ENCODE measurements at regions not wholly inside any gene's neighbourhood (a gene's known extent, or its start where the extent isn't known, plus 50 kb on each side); places are given as distances from the start of the nearest gene placed in this dataset.

GRCh38 chr12:13275241-13276085 lies 78.9 kb downstream of the EMP1 start:
- Histone ChIP-seq H3K4me3 (ENCODE audit: low read length in 2 of 2) (no peak overlapping the region), H3K9ac (ENCODE audit: low read length in 2 of 2) (no peak overlapping the region), H3K4me1 (ENCODE audit: control insufficient read depth, insufficient read depth, low read length) (peaks cover 4% of the 10 kb centered on the region), H3K9me3 (ENCODE audit: control insufficient read depth in 2 of 2, low read length in 2 of 2) (no peaks in the 10 kb centered on the region), H3K27me3 (ENCODE audit: control insufficient read depth in 1 of 2, insufficient read depth in 2 of 2, low read length in 2 of 2) (peaks cover 11 to 13% of the 10 kb centered on the region in 2 donors), H3K36me3 (ENCODE audit: control insufficient read depth in 2 of 2, insufficient read depth in 2 of 2, low read length in 2 of 2) (no peaks in the 10 kb centered on the region), H3K27ac (ENCODE audit: low read length) (no peak overlapping the region)

- Histone ChIP-seq H3K27ac (ENCODE audit: low read length) (no peak overlapping the region), H3K36me3 (ENCODE audit: control insufficient read depth in 2 of 2, insufficient read depth in 2 of 2, low read length in 2 of 2) (no peaks in the 10 kb centered on the region), H3K9ac (ENCODE audit: low read length in 2 of 2) (no peak overlapping the region), H3K4me1 (ENCODE audit: control insufficient read depth, insufficient read depth, low read length) (peaks cover 4% of the 10 kb centered on the region), H3K4me3 (ENCODE audit: low read length in 2 of 2) (peak overlapping the region in 1 of 2 donors; percentile 44), H3K9me3 (ENCODE audit: control insufficient read depth in 2 of 2, low read length in 2 of 2) (no peaks in the 10 kb centered on the region), H3K27me3 (ENCODE audit: control insufficient read depth in 1 of 2, insufficient read depth in 2 of 2, low read length in 2 of 2) (peaks cover 11 to 13% of the 10 kb centered on the region in 2 donors)
These were observed 77.3 kb downstream of the EMP1 start for GRCh38 chr12:13273850-13274249.

GRCh38 chr12:13273097-13273496 lies 76.6 kb downstream of the EMP1 start:
- H3K4me3 ChIP-seq (ENCODE audit: low read length in 2 of 2) = no peak overlapping the region
- no peaks in the 10 kb centered on the region for H3K9me3 ChIP-seq (ENCODE audit: control insufficient read depth in 2 of 2, low read length in 2 of 2)
- H3K4me1 ChIP-seq (ENCODE audit: control insufficient read depth, insufficient read depth, low read length) = no peaks in the 10 kb centered on the region
- H3K9ac ChIP-seq (ENCODE audit: low read length in 2 of 2) = no peak overlapping the region
- H3K36me3 ChIP-seq (ENCODE audit: control insufficient read depth in 2 of 2, insufficient read depth in 2 of 2, low read length in 2 of 2) = no peaks in the 10 kb centered on the region
- H3K27ac ChIP-seq (ENCODE audit: low read length) = no peak overlapping the region
- peaks cover 11 to 13% of the 10 kb centered on the region in 2 donors for H3K27me3 ChIP-seq (ENCODE audit: control insufficient read depth in 1 of 2, insufficient read depth in 2 of 2, low read length in 2 of 2)

GRCh38 chr12:13270817-13271216 lies 74.3 kb downstream of the EMP1 start:
- Histone ChIP-seq H3K36me3 (ENCODE audit: control insufficient read depth in 2 of 2, insufficient read depth in 2 of 2, low read length in 2 of 2) (no peaks in the 10 kb centered on the region), H3K9ac (ENCODE audit: low read length in 2 of 2) (no peak overlapping the region), H3K4me1 (ENCODE audit: control insufficient read depth, insufficient read depth, low read length) (no peaks in the 10 kb centered on the region), H3K27me3 (ENCODE audit: control insufficient read depth in 1 of 2, insufficient read depth in 2 of 2, low read length in 2 of 2) (peaks cover 11 to 13% of the 10 kb centered on the region in 2 donors), H3K27ac (ENCODE audit: low read length) (no peak overlapping the region), H3K9me3 (ENCODE audit: control insufficient read depth in 2 of 2, low read length in 2 of 2) (no peaks in the 10 kb centered on the region), H3K4me3 (ENCODE audit: low read length in 2 of 2) (no peak overlapping the region)
